Neural progenitor cell (in vitro differentiated cells): ENCODE measurements at regions not wholly inside any gene's neighbourhood (a gene's known extent, or its start where the extent isn't known, plus 50 kb on each side); places are given as distances from the start of the nearest gene placed in this dataset.
A peak's percentile ranks its signal among the peaks of the same experiment; 100 is the strongest.

Experiments used
- DNase-seq: peaks from one replicate; pipeline ENCODE4 v3.0.0-alpha.2; 2016; ENCODE audit warnings: low spot score
- H2AFZ ChIP-seq: fragments of 200-600 bp; sonication (generic); replicated peaks from 2 replicates; pipeline ENCODE4 v1.6.1; 2016; ENCODE audit warnings: antibody characterized with exemption
- H3F3A ChIP-seq: fragments of 200-600 bp; sonication (generic); 2 replicates; pipeline ENCODE4 v1.6.1; 2016; ENCODE audit warnings: antibody characterized with exemption, low read depth
- H3K27ac ChIP-seq: fragments of 200-600 bp; sonication (generic); 2 replicates; pipeline ENCODE4 v1.5.1; 2016; ENCODE audit warnings: mild to moderate bottlenecking
- H3K27me3 ChIP-seq: fragments of 200-600 bp; sonication (generic); 2 replicates; pipeline ENCODE4 v1.6.1; 2016; ENCODE audit warnings: mild to moderate bottlenecking, moderate library complexity
- H3K36me3 ChIP-seq: fragments of 200-600 bp; sonication (generic); 2 replicates; pipeline ENCODE4 v1.5.1; 2016
- H3K4me1 ChIP-seq: fragments of 200-600 bp; sonication (generic); 2 replicates; pipeline ENCODE4 v1.6.1; 2016; ENCODE audit warnings: mixed run types
- H3K4me2 ChIP-seq: fragments of 200-600 bp; sonication (generic); 2 replicates; pipeline ENCODE4 v1.6.1; 2016
- H3K4me3 ChIP-seq: fragments of 200-600 bp; sonication (generic); 2 replicates; pipeline ENCODE4 v1.5.1; 2016
- H3K79me2 ChIP-seq: fragments of 200-600 bp; sonication (generic); 2 replicates; pipeline ENCODE4 v1.6.1; 2016; ENCODE audit warnings: low read depth
- H3K9ac ChIP-seq: fragments of 200-600 bp; sonication (generic); 2 replicates; pipeline ENCODE4 v1.6.1; 2016
- H3K9me3 ChIP-seq: fragments of 200-600 bp; sonication (generic); 2 replicates; pipeline ENCODE4 v1.5.1; 2016; ENCODE audit warnings: low read depth
- H4K20me1 ChIP-seq: fragments of 200-600 bp; sonication (generic); 2 replicates; pipeline ENCODE4 v1.6.1; 2016; ENCODE audit warnings: low read depth
- H3K27ac Mint-ChIP-seq: 3 replicates; pipeline ENCODE4 v1.8.0; 2021; ENCODE audit warnings: mixed read lengths
- H3K27me3 Mint-ChIP-seq: 2 replicates; pipeline ENCODE4 v1.8.0; 2022; ENCODE audit warnings: low read depth, mild to moderate bottlenecking, inconsistent platforms, moderate library complexity, mixed read lengths; ENCODE audit not compliant: insufficient read depth
- H3K36me3 Mint-ChIP-seq: 3 replicates; pipeline ENCODE4 v1.8.0; 2021; ENCODE audit warnings: mixed read lengths
- H3K4me1 Mint-ChIP-seq: 3 replicates; pipeline ENCODE4 v1.8.0; 2021; ENCODE audit warnings: mixed read lengths
- H3K4me3 Mint-ChIP-seq: 3 replicates; pipeline ENCODE4 v1.8.0; 2021; ENCODE audit warnings: mild to moderate bottlenecking, moderate library complexity, mixed read lengths
- H3K9me3 Mint-ChIP-seq: 3 replicates; pipeline ENCODE4 v1.8.0; 2020; ENCODE audit warnings: mixed read lengths
- CTCF ChIP-seq: fragments of 200-600 bp; sonication (generic); IDR thresholded peaks from 2 replicates; pipeline ENCODE4 v1.5.1; 2017; ENCODE audit warnings: antibody characterized with exemption, mild to moderate bottlenecking
- EZH2 ChIP-seq: fragments of 200-600 bp; sonication (generic); IDR thresholded peaks from 2 replicates; pipeline ENCODE4 v1.6.1; 2017; ENCODE audit warnings: antibody characterized with exemption, mild to moderate bottlenecking, moderate library complexity
- EZH2phosphoT487 ChIP-seq: fragments of 200-600 bp; sonication (generic); IDR thresholded peaks from 2 replicates; pipeline ENCODE4 v1.6.1; 2017; ENCODE audit warnings: antibody characterized with exemption

- H3K27ac ChIP-seq, result no peak overlapping the region
- no peak for DNase-seq
- no peaks in the 10 kb centered on the region for H3K36me3 ChIP-seq
- no peak overlapping the region for H3K4me3 ChIP-seq
- no peaks in the 10 kb centered on the region for H3F3A ChIP-seq
- Mint-ChIP-seq H3K36me3 (no peaks in the 10 kb centered on the region), H3K4me1 (no peaks in the 10 kb centered on the region), H3K4me3 (no peak overlapping the region), H3K27ac (no peak overlapping the region), H3K27me3 (peaks cover 2% of the 10 kb centered on the region), H3K9me3 (no peaks in the 10 kb centered on the region)
- H3K79me2 ChIP-seq, result no peaks in the 10 kb centered on the region
- no peaks in the 10 kb centered on the region for H4K20me1 ChIP-seq
- no peak for TF ChIP-seq EZH2phosphoT487
- TF ChIP-seq CTCF, result no peak
- TF ChIP-seq EZH2, result no peak
- no peaks in the 10 kb centered on the region for H3K27me3 ChIP-seq
- H2AFZ ChIP-seq, result no peak overlapping the region
- no peaks in the 10 kb centered on the region for H3K4me1 ChIP-seq
- H3K9ac ChIP-seq, result no peak overlapping the region
- no peak overlapping the region for H3K4me2 ChIP-seq
- no peaks in the 10 kb centered on the region for H3K9me3 ChIP-seq
Observed at GRCh38 chr6:135603249-135603648, 105.7 kb upstream of the AHI1 start.

GRCh38 chr6:135604035-135604860 lies 106.7 kb upstream of the AHI1 start:
- Histone ChIP-seq H3K27me3 (no peaks in the 10 kb centered on the region), H3K4me3 (no peak overlapping the region), H2AFZ (peak overlapping the region; percentile 10), H3K36me3 (no peaks in the 10 kb centered on the region), H4K20me1 (no peaks in the 10 kb centered on the region), H3K4me1 (no peaks in the 10 kb centered on the region), H3K4me2 (no peak overlapping the region), H3K9me3 (no peaks in the 10 kb centered on the region), H3K79me2 (no peaks in the 10 kb centered on the region), H3K9ac (no peak overlapping the region), H3F3A (no peaks in the 10 kb centered on the region), H3K27ac (no peak overlapping the region)
- H3K36me3 Mint-ChIP-seq, result no peaks in the 10 kb centered on the region
- no peak overlapping the region for H3K4me3 Mint-ChIP-seq
- no peak for DNase-seq
- no peaks in the 10 kb centered on the region for H3K9me3 Mint-ChIP-seq
- H3K27ac Mint-ChIP-seq, result no peak overlapping the region
- H3K4me1 Mint-ChIP-seq, result no peaks in the 10 kb centered on the region
- no peak for TF ChIP-seq CTCF
- TF ChIP-seq EZH2phosphoT487, result no peak
- TF ChIP-seq EZH2, result no peak
- H3K27me3 Mint-ChIP-seq, result peaks cover 2% of the 10 kb centered on the region

DNA sequence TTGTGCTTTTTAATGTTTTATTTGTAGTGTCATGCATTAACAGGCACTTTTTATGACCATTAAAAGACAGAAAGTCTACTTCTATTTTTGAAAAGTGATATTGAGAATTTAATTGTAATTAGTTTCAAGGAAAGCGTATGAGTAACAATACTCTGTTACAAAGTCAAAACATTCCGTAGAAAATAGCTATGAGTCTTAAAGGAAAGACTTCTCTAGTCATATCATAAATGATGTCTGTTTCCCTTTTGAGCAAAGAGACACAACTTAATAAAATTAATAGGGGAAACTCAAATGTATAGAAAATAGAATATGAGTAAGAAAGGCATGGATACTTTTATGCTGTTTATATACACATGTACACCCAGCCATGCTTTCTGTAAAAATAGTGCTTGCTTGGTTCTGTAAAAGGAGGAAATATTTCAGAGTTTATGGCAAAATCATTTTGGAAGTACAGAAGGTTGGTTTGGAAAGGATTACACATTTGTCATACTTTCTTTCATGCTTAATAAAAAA lies 107.8 kb upstream of the AHI1 start:
- no peak overlapping the region for H3K4me2 ChIP-seq
- H3K4me3 ChIP-seq, result no peak overlapping the region

More for the DNA sequence above, 107.8 kb upstream of the AHI1 start:
- Mint-ChIP-seq H3K9me3 (no peaks in the 10 kb centered on the region), H3K27ac (no peak overlapping the region), H3K4me1 (no peaks in the 10 kb centered on the region), H3K36me3 (no peaks in the 10 kb centered on the region), H3K27me3 (peaks cover 2% of the 10 kb centered on the region), H3K4me3 (no peak overlapping the region)
- TF ChIP-seq EZH2 (no peak), CTCF (no peak), EZH2phosphoT487 (no peak)
- Histone ChIP-seq H3K27me3 (no peaks in the 10 kb centered on the region), H3K36me3 (no peaks in the 10 kb centered on the region), H3K9ac (no peak overlapping the region), H3K4me1 (no peaks in the 10 kb centered on the region), H4K20me1 (no peaks in the 10 kb centered on the region), H3F3A (no peaks in the 10 kb centered on the region), H3K27ac (no peak overlapping the region), H3K79me2 (no peaks in the 10 kb centered on the region), H2AFZ (no peak overlapping the region), H3K9me3 (no peaks in the 10 kb centered on the region)
- DNase-seq, result no peak
